ENCODE measurements at regions not wholly inside any gene's neighbourhood (a gene's known extent, or its start where the extent isn't known, plus 50 kb on each side); places are given as distances from the start of the nearest gene placed in this dataset.

- H3K4me1 ChIP-seq, result peaks cover under 1% of the 10 kb centered on the region
- H3K9me3 ChIP-seq, result no peaks in the 10 kb centered on the region
- H3K27ac ChIP-seq, result no peak overlapping the region
- no peak for TF ChIP-seq CTCF (IDR thresholded peaks at IDR 0.05)
- no peak for DNase-seq
- no peak overlapping the region for H3K4me3 ChIP-seq
- no peaks in the 10 kb centered on the region for H3K27me3 ChIP-seq
- no peak overlapping the region for H3K9ac ChIP-seq (ENCODE audit: low read depth in 2 of 2, low read length in 2 of 2)
- intact Hi-C loops (cut with DNase I), result no loop called here
- H3K36me3 ChIP-seq, result no peaks in the 10 kb centered on the region
These were observed 129.6 kb upstream of the TBL1X start for GRCh38 chrX:9335251-9335650.

- no peak for DNase-seq
- Histone ChIP-seq H3K9ac (ENCODE audit: low read depth in 2 of 2, low read length in 2 of 2) (no peak overlapping the region), H3K4me1 (peaks cover 4% of the 10 kb centered on the region), H3K9me3 (no peaks in the 10 kb centered on the region), H3K27ac (no peak overlapping the region), H3K36me3 (no peaks in the 10 kb centered on the region), H3K27me3 (no peaks in the 10 kb centered on the region), H3K4me3 (no peak overlapping the region)
- TF ChIP-seq CTCF (IDR thresholded peaks at IDR 0.05), result no peak
- intact Hi-C loops (cut with DNase I), result no loop called here
These were observed 128.4 kb upstream of the TBL1X start for GRCh38 chrX:9336456-9336855.

DNA sequence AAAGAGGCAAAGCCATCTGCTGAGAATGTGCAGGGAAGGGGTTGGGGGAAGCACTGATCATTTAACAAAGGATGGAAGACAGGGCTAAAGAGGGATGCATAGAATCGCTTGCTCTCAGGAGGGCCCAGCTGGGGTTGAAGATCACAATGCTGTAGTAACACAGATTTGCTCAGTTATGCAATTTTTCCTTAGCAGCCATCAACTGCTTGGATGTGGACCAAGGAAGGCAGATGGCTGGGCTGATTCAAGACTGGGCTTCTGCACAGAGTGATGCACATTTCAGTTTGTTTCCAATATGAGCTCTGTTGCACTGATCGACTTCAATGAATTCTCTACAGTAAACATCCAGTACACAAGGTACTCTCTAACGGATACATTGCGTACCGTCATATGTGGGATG lies 127.8 kb upstream of the TBL1X start:
- DNase-seq, result no peak
- no peak overlapping the region for H3K4me3 ChIP-seq

DNA sequence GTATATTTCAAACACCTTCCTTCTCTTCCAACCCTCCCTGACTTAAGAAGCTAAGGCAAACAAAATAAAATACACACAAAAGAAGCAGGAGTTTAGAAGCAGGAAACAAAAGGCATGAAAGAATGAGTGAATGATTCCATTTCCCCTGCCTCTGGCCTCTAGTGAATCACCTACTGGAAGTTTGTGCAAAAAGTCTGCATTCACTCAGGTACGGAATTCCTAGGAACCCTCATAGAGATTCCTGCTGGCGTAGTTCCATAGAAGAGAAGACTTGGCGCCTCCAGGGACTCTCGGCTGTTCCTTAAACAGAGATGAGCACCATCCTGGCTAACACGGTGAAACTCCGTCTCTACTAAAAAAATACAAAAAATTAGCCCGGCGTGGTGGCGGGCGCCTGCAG lies 125.9 kb upstream of the TBL1X start:
- intact Hi-C loops (cut with DNase I), result no loop called here
- H3K4me1 ChIP-seq, result peaks cover 4% of the 10 kb centered on the region
- H3K36me3 ChIP-seq, result no peaks in the 10 kb centered on the region
- H3K9ac ChIP-seq (ENCODE audit: low read depth in 2 of 2, low read length in 2 of 2), result no peak overlapping the region
- TF ChIP-seq CTCF (IDR thresholded peaks at IDR 0.05), result no peak
- no peak overlapping the region for H3K4me3 ChIP-seq
- H3K27ac ChIP-seq, result no peak overlapping the region
- no peaks in the 10 kb centered on the region for H3K9me3 ChIP-seq
- no peak for DNase-seq
- H3K27me3 ChIP-seq, result no peaks in the 10 kb centered on the region

More for the DNA sequence above, 127.8 kb upstream of the TBL1X start:
- TF ChIP-seq CTCF (IDR thresholded peaks at IDR 0.05), result no peak
- intact Hi-C loops (cut with DNase I), result no loop called here
- no peak overlapping the region for H3K27ac ChIP-seq
- no peak overlapping the region for H3K9ac ChIP-seq (ENCODE audit: low read depth in 2 of 2, low read length in 2 of 2)
- no peaks in the 10 kb centered on the region for H3K9me3 ChIP-seq
- H3K27me3 ChIP-seq, result no peaks in the 10 kb centered on the region
- H3K36me3 ChIP-seq, result no peaks in the 10 kb centered on the region
- H3K4me1 ChIP-seq, result peaks cover 4% of the 10 kb centered on the region

GRCh38 chrX:9339603-9340491 lies 125.0 kb upstream of the TBL1X start:
- Histone ChIP-seq H3K4me1 (peaks cover 4% of the 10 kb centered on the region), H3K4me3 (no peak overlapping the region), H3K36me3 (no peaks in the 10 kb centered on the region), H3K27ac (peak overlapping the region; percentile 78), H3K9ac (ENCODE audit: low read depth in 2 of 2, low read length in 2 of 2) (no peak overlapping the region), H3K27me3 (no peaks in the 10 kb centered on the region), H3K9me3 (no peaks in the 10 kb centered on the region)
- no peak for DNase-seq
- no peak for TF ChIP-seq CTCF (IDR thresholded peaks at IDR 0.05)
- intact Hi-C loops (cut with DNase I), result no loop called here
